ENCODE measurements at regions not wholly inside any gene's neighbourhood (a gene's known extent, or its start where the extent isn't known, plus 50 kb on each side); places are given as distances from the start of the nearest gene placed in this dataset.

DNA sequence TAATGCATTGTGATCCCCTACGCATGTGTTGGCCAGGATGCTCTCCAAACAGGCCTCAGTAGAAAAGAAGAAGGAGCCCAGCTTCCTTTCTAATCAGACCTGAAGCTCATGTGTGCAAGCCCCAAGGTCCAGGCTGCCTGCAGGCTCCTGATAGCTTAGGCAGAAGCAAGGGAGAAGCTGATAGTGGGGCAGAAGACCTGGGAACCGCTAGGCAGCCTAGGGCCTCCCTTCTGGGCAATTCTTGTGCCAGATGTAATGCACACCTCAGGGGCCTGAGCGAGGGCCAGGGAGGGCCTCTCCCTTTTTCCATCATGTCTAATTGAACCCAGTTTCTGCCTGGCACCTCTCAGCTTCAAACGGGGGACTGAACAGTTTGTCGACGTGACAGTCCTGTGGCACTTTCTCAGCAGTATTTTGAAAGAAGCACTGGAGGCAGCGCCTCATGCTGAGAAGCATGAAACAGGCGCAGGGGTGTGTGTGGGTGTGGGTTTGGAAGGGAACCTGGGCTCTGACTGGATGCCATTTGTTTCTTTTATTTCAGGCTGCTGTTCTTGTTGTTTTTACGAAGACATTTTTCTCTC lies 212.8 kb downstream of the PIK3R1 start:
- intact Hi-C loops (cut with DNase I) = no loop called here
- TF ChIP-seq, protein P1, sequence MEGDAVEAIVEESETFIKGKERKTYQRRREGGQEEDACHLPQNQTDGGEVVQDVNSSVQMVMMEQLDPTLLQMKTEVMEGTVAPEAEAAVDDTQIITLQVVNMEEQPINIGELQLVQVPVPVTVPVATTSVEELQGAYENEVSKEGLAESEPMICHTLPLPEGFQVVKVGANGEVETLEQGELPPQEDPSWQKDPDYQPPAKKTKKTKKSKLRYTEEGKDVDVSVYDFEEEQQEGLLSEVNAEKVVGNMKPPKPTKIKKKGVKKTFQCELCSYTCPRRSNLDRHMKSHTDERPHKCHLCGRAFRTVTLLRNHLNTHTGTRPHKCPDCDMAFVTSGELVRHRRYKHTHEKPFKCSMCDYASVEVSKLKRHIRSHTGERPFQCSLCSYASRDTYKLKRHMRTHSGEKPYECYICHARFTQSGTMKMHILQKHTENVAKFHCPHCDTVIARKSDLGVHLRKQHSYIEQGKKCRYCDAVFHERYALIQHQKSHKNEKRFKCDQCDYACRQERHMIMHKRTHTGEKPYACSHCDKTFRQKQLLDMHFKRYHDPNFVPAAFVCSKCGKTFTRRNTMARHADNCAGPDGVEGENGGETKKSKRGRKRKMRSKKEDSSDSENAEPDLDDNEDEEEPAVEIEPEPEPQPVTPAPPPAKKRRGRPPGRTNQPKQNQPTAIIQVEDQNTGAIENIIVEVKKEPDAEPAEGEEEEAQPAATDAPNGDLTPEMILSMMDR (IDR thresholded peaks at IDR 0.05) = no peak
- WGBS, 3 donors = 78 to 89% (median 82%) methylated on average over 9 of the region's 9 CpGs
- DNase-seq (no peak), ATAC-seq (no peak)
- Histone ChIP-seq H3K4me1 (peaks cover 3% of the 10 kb centered on the region), H3K4me3 (no peak overlapping the region), H3K27ac (no peak overlapping the region), H3K9me3 (no peaks in the 10 kb centered on the region), H3K27me3 (ENCODE audit: insufficient read depth in 3 of 3, low read length in 2 of 3) (no peaks in the 10 kb centered on the region), H3K36me3 (ENCODE audit: insufficient read depth in 1 of 2, low read depth in 1 of 2) (no peaks in the 10 kb centered on the region)

DNA sequence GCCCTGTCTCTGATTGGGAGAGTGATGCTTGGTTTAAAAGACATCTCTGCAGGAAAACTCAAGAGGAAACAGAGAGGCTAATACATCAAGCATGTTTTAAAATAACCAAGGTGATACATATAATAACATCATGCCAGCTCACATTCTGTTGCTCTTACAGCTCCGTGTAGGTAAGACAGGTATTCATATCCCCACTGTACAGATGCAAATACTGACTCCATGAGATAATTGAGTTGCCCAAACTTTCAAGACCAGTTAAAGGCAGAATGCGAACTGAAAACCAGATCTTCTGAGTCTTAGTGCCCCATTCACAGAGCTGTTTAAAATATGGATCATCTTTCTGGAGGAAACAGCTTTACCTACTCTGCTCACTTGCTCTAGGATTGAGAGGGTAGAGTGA lies 214.0 kb downstream of the PIK3R1 start:
- Histone ChIP-seq H3K36me3 (ENCODE audit: insufficient read depth in 1 of 2, low read depth in 1 of 2) (no peaks in the 10 kb centered on the region), H3K27ac (no peak overlapping the region), H3K9me3 (no peaks in the 10 kb centered on the region), H3K4me1 (peaks cover 7% of the 10 kb centered on the region), H3K4me3 (no peak overlapping the region), H3K27me3 (ENCODE audit: insufficient read depth in 3 of 3, low read length in 2 of 3) (no peaks in the 10 kb centered on the region)
- TF ChIP-seq, protein P1 (IDR thresholded peaks at IDR 0.05) = no peak
- intact Hi-C loops (cut with DNase I) = no loop called here
- no peak for DNase-seq
- WGBS, 3 donors = 89 to 97% (median 95%) methylated on average over 2 of the region's 2 CpGs
- ATAC-seq = no peak

DNA sequence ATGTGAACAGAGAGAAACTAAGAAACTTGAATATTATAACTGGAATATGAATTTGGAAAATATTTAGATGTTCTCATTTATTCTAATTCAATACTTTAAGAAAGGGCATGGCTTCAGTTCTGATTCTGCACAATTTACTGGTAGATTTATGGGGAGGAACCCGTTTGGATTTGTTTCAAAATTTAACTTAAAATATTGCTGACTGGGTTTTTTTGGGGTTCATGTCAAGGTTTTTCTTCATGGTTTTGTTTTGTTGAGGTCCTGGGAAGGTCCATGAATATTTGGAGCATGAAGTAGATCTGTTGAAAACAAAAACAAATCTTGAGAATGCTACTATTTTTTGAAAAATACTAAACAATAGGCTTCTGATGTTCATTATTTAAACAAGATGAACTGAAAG lies 214.7 kb downstream of the PIK3R1 start:
- 56 to 63% (median 62%) methylated on average over 1 of the region's 1 CpG for whole genome bisulfite sequencing, 3 donors
- no peak overlapping the region for H3K27ac ChIP-seq
- TF ChIP-seq, protein P1 (IDR thresholded peaks at IDR 0.05) = no peak

DNA sequence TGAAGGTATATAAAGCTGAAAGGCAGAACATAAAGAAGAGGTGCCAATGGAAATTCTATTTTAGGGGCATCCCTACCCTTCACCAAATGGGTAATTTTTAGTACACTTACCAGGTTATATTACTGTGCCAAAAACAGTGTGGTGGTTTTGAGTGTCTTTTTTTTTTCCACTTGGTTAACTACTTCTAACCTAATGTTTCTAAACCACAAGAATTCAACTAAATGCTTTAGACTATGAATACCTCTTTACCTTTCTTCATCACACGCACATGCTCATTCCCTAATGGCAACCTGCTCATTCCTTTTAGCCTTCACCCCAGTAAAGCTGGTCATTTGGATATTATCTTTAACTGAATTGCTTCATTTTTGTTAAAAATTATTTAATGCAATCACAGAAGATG lies 215.6 kb downstream of the PIK3R1 start:
- ATAC-seq = no peak
- Histone ChIP-seq H3K36me3 (ENCODE audit: insufficient read depth in 1 of 2, low read depth in 1 of 2) (no peaks in the 10 kb centered on the region), H3K27me3 (ENCODE audit: insufficient read depth in 3 of 3, low read length in 2 of 3) (no peaks in the 10 kb centered on the region), H3K4me1 (peaks cover 7% of the 10 kb centered on the region), H3K4me3 (no peak overlapping the region), H3K9me3 (no peaks in the 10 kb centered on the region), H3K27ac (no peak overlapping the region)
- TF ChIP-seq, protein P1 (IDR thresholded peaks at IDR 0.05) = no peak
- WGBS, 3 donors = 94 to 100% (median 100%) methylated on average over 1 of the region's 1 CpG
- no peak for DNase-seq
- intact Hi-C loops (cut with DNase I) = no loop called here

More for the DNA sequence above, 214.7 kb downstream of the PIK3R1 start:
- Histone ChIP-seq H3K9me3 (no peaks in the 10 kb centered on the region), H3K27me3 (ENCODE audit: insufficient read depth in 3 of 3, low read length in 2 of 3) (no peaks in the 10 kb centered on the region), H3K4me3 (no peak overlapping the region), H3K4me1 (peaks cover 7% of the 10 kb centered on the region), H3K36me3 (ENCODE audit: insufficient read depth in 1 of 2, low read depth in 1 of 2) (no peaks in the 10 kb centered on the region)
- intact Hi-C loops (cut with DNase I) = no loop called here
- DNase-seq (no peak), ATAC-seq (no peak)
